Panc1 (cell line): ENCODE measurements at regions not wholly inside any gene's neighbourhood (a gene's known extent, or its start where the extent isn't known, plus 50 kb on each side); places are given as distances from the start of the nearest gene placed in this dataset.

Experiments used
- POLR2AphosphoS5 ChIP-seq: IDR thresholded peaks from 2 replicates; pipeline ENCODE4 v1.6.1; 2012; ENCODE audit warnings: mild to moderate bottlenecking, low read depth, low read length, moderate library complexity
- SIN3A ChIP-seq: IDR thresholded peaks from 2 replicates; pipeline ENCODE4 v1.6.1; 2012; ENCODE audit warnings: low read depth, mild to moderate bottlenecking, low read length, moderate library complexity, borderline replicate concordance; ENCODE audit not compliant: insufficient read depth
- TCF7L2 ChIP-seq: IDR thresholded peaks from 2 replicates; pipeline ENCODE4 v1.6.1; 2011; ENCODE audit warnings: mild to moderate bottlenecking, low read depth, low read length, inconsistent platforms
- TF ChIP-seq, protein P1 (sequence below): fragments of 450-650 bp; IDR thresholded peaks from 2 replicates; pipeline ENCODE4 v1.5.1; 2017; ENCODE audit warnings: mild to moderate bottlenecking
- TF ChIP-seq, protein P2 (sequence below), 2 experiments: IDR thresholded peaks; 2 replicates each; pipeline ENCODE4 v1.6.1; 2011 to 2012; ENCODE audit warnings: low read depth in 2 of 2, control low read depth in 1 of 2, low read length in 1 of 2, mild to moderate bottlenecking in 1 of 2, moderate library complexity in 1 of 2; ENCODE audit not compliant: insufficient read depth in 1 of 2

DNA sequence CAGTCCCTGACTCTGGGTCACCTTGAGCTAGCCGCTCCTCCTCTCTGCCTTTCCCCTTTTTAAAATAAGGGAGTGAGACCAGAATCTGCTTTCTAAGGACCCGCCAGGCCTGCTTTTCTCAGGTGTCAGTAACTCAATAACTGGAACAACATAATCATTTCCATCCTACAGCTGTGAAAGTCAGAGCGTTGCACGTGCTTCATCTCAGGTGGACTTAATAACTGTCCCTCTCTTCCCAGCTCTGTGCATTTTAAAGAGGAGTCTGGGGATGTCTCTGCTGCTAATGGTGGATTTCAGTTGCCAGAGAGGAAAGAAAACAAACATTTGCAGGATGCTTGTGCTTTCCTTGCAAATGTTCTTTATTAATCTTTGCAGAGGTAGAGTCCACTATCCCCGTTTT lies 93.7 kb downstream of the PCDH1 start:
- TF ChIP-seq, protein P1, sequence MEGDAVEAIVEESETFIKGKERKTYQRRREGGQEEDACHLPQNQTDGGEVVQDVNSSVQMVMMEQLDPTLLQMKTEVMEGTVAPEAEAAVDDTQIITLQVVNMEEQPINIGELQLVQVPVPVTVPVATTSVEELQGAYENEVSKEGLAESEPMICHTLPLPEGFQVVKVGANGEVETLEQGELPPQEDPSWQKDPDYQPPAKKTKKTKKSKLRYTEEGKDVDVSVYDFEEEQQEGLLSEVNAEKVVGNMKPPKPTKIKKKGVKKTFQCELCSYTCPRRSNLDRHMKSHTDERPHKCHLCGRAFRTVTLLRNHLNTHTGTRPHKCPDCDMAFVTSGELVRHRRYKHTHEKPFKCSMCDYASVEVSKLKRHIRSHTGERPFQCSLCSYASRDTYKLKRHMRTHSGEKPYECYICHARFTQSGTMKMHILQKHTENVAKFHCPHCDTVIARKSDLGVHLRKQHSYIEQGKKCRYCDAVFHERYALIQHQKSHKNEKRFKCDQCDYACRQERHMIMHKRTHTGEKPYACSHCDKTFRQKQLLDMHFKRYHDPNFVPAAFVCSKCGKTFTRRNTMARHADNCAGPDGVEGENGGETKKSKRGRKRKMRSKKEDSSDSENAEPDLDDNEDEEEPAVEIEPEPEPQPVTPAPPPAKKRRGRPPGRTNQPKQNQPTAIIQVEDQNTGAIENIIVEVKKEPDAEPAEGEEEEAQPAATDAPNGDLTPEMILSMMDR, result no peak
- TF ChIP-seq POLR2AphosphoS5, result no peak
- TF ChIP-seq, protein P2, sequence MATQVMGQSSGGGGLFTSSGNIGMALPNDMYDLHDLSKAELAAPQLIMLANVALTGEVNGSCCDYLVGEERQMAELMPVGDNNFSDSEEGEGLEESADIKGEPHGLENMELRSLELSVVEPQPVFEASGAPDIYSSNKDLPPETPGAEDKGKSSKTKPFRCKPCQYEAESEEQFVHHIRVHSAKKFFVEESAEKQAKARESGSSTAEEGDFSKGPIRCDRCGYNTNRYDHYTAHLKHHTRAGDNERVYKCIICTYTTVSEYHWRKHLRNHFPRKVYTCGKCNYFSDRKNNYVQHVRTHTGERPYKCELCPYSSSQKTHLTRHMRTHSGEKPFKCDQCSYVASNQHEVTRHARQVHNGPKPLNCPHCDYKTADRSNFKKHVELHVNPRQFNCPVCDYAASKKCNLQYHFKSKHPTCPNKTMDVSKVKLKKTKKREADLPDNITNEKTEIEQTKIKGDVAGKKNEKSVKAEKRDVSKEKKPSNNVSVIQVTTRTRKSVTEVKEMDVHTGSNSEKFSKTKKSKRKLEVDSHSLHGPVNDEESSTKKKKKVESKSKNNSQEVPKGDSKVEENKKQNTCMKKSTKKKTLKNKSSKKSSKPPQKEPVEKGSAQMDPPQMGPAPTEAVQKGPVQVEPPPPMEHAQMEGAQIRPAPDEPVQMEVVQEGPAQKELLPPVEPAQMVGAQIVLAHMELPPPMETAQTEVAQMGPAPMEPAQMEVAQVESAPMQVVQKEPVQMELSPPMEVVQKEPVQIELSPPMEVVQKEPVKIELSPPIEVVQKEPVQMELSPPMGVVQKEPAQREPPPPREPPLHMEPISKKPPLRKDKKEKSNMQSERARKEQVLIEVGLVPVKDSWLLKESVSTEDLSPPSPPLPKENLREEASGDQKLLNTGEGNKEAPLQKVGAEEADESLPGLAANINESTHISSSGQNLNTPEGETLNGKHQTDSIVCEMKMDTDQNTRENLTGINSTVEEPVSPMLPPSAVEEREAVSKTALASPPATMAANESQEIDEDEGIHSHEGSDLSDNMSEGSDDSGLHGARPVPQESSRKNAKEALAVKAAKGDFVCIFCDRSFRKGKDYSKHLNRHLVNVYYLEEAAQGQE (IDR thresholded peaks at IDR 0.05; ENCODE audit: insufficient read depth in 1 of 2, low read depth in 2 of 2, low read length in 1 of 2), result no peak
- TF ChIP-seq TCF7L2, result no peak
- TF ChIP-seq SIN3A, result no peak
